ENCODE measurements at regions not wholly inside any gene's neighbourhood (a gene's known extent, or its start where the extent isn't known, plus 50 kb on each side); places are given as distances from the start of the nearest gene placed in this dataset.

DNA sequence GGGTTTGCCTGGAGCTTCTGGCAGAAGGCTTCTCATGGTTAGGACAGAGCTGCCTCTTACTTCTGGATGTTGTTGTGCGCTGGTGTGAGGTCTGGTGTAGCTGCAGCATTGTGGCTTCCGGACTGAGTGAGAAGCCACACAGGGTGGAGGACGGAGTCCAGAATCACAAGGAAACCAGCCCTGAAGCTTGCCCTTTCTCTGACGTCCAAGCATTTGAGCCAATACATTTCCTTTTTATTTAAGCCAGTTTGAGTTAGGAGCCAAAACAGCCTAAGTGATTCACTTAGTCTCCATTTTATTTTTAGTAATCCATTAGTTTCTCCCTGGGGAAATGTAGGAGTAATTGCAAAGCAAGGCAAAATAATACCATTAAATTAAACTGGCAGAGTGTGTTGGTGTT is 402.4 kb upstream of the RGS6 start:
- Histone ChIP-seq H3K4me1 (ENCODE audit: control insufficient read depth in 1 of 2, insufficient read depth in 1 of 2, low read depth in 1 of 2, low read length in 1 of 2) (no peaks in the 10 kb centered on the region), H3K9me3 (no peaks in the 10 kb centered on the region), H3K36me3 (peaks cover 18% of the 10 kb centered on the region), H3K27ac (no peak overlapping the region), H3K4me3 (ENCODE audit: low read depth in 1 of 2, low read length in 1 of 2) (no peak overlapping the region), H3K27me3 (no peaks in the 10 kb centered on the region)
- TF ChIP-seq, protein P1, sequence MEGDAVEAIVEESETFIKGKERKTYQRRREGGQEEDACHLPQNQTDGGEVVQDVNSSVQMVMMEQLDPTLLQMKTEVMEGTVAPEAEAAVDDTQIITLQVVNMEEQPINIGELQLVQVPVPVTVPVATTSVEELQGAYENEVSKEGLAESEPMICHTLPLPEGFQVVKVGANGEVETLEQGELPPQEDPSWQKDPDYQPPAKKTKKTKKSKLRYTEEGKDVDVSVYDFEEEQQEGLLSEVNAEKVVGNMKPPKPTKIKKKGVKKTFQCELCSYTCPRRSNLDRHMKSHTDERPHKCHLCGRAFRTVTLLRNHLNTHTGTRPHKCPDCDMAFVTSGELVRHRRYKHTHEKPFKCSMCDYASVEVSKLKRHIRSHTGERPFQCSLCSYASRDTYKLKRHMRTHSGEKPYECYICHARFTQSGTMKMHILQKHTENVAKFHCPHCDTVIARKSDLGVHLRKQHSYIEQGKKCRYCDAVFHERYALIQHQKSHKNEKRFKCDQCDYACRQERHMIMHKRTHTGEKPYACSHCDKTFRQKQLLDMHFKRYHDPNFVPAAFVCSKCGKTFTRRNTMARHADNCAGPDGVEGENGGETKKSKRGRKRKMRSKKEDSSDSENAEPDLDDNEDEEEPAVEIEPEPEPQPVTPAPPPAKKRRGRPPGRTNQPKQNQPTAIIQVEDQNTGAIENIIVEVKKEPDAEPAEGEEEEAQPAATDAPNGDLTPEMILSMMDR (IDR thresholded peaks at IDR 0.05), result no peak

DNA sequence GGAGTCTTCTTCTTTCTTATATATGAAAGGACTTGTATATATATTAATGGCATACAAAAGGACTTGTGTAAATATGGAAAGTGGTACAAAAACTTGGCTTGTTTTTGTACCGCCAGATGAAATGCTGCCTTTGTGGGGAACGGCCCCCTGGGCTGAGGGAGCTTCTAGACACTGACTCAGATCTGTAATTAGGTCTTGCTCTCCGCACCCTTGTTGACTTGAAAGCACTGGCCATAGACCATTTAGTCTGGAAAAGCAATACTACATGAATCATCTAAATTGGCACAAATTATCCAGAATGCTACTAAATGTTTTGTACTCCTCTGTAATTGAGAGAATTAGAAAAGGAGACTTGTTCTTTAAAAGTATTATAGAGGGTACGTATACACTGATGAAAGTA is 399.9 kb upstream of the RGS6 start:
- Histone ChIP-seq H3K4me3 (ENCODE audit: low read depth in 1 of 2, low read length in 1 of 2) (no peak overlapping the region), H3K27ac (peak overlapping the region; percentile 17), H3K4me1 (ENCODE audit: control insufficient read depth in 1 of 2, insufficient read depth in 1 of 2, low read depth in 1 of 2, low read length in 1 of 2) (no peaks in the 10 kb centered on the region), H3K27me3 (no peaks in the 10 kb centered on the region), H3K36me3 (peaks cover 18% of the 10 kb centered on the region), H3K9me3 (no peaks in the 10 kb centered on the region)
- TF ChIP-seq, protein P1 (IDR thresholded peaks at IDR 0.05), result no peak

DNA sequence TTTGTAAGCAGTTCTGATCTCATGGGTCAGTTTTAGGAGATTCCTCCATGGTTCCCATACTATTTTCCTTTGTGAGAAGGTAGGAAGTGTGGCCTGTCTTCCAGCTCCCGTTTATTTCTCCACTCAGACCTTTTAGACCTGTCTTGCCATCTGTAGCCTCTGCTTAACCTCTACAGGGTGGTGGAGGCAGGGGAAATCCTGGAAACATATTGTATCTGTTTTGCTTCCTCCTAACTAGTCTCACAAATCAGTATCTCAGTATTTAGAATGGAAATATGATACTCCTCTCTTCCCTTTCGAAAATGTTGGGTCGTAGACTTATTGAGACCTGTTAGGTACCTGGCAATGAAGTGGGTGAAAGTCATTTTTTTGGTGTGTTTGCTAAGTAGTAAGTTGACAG is 399.4 kb upstream of the RGS6 start:
- Histone ChIP-seq H3K36me3 (peaks cover 18% of the 10 kb centered on the region), H3K4me3 (ENCODE audit: low read depth in 1 of 2, low read length in 1 of 2) (no peak overlapping the region), H3K27ac (peak overlapping the region; percentile 17), H3K27me3 (no peaks in the 10 kb centered on the region), H3K4me1 (ENCODE audit: control insufficient read depth in 1 of 2, insufficient read depth in 1 of 2, low read depth in 1 of 2, low read length in 1 of 2) (no peaks in the 10 kb centered on the region), H3K9me3 (no peaks in the 10 kb centered on the region)
- TF ChIP-seq, protein P1 (IDR thresholded peaks at IDR 0.05), result no peak

DNA sequence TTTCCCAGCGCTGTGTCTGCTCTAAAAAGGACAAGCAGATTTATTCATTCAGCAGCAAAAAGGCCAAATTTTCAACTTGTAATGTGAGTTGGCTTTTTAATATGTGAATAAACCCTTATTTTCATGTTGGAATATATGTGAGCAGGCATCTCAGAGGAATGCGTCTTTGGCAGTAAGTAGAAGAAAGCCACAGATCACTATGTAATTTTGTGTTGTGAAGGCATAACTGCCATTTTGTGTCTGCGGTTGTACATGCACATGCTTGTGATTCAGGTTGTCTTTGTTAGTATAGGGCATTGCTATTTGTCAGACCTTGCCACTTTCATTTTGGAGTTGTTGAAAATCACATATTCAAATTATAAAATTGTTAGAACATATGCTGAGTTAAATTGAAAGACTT is 398.8 kb upstream of the RGS6 start:
- no peak overlapping the region for H3K27ac ChIP-seq
- no peaks in the 10 kb centered on the region for H3K4me1 ChIP-seq (ENCODE audit: control insufficient read depth in 1 of 2, insufficient read depth in 1 of 2, low read depth in 1 of 2, low read length in 1 of 2)
- no peaks in the 10 kb centered on the region for H3K9me3 ChIP-seq
- peaks cover 18% of the 10 kb centered on the region for H3K36me3 ChIP-seq
- no peak overlapping the region for H3K4me3 ChIP-seq (ENCODE audit: low read depth in 1 of 2, low read length in 1 of 2)
- TF ChIP-seq, protein P1 (IDR thresholded peaks at IDR 0.05), result no peak
- no peaks in the 10 kb centered on the region for H3K27me3 ChIP-seq

DNA sequence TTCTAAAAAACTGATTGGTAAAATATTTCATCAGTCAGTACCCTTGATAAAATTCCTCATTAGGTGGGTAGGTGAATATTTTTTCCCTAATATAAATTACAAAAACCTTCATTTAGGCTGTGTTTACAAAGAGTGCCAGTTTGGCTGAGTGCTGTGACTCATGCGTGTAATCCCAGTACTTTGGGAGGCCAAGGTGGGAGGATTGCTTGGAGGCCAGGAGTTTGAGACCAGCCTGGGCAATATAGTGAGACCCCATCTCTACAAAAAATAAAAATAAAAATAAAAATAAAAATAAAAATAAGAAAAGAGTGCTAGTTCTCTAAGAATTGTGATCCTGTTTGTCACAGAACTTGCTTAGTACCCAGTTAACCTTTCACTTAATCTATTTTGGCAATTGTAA is 398.4 kb upstream of the RGS6 start:
- TF ChIP-seq, protein P1 (IDR thresholded peaks at IDR 0.05), result no peak
- no peak overlapping the region for H3K27ac ChIP-seq

DNA sequence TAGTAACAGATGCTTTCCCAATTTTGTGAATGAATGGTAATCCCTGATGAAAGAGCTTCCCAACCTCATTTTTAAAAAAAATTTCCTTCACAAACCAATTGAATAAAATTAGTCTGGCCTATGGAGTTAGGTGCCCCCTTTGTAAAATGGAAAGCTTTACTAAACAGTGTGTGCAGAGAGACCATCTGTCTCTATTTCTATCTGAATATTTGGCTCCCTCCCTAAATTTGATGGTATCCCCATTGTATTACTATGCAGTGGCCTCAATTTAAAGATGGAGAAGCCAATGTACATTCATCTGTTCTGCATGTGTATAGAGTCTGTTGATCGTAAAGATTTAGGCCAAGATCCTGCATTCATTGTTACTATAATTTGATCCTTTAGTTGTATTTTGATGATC is 397.7 kb upstream of the RGS6 start:
- no peak overlapping the region for H3K4me3 ChIP-seq (ENCODE audit: low read depth in 1 of 2, low read length in 1 of 2)
- H3K27ac ChIP-seq, result no peak overlapping the region
- peaks cover 14% of the 10 kb centered on the region for H3K36me3 ChIP-seq
- TF ChIP-seq, protein P1 (IDR thresholded peaks at IDR 0.05), result no peak
- H3K4me1 ChIP-seq (ENCODE audit: control insufficient read depth in 1 of 2, insufficient read depth in 1 of 2, low read depth in 1 of 2, low read length in 1 of 2), result peaks cover 0 to 1% of the 10 kb centered on the region in 2 experiments
- H3K9me3 ChIP-seq, result no peaks in the 10 kb centered on the region
- H3K27me3 ChIP-seq, result no peaks in the 10 kb centered on the region

More for the DNA sequence above, 398.4 kb upstream of the RGS6 start:
- Histone ChIP-seq H3K9me3 (no peaks in the 10 kb centered on the region), H3K27me3 (no peaks in the 10 kb centered on the region), H3K4me1 (ENCODE audit: control insufficient read depth in 1 of 2, insufficient read depth in 1 of 2, low read depth in 1 of 2, low read length in 1 of 2) (no peaks in the 10 kb centered on the region), H3K4me3 (ENCODE audit: low read depth in 1 of 2, low read length in 1 of 2) (no peak overlapping the region), H3K36me3 (peaks cover 18% of the 10 kb centered on the region)
